Activated CD4-positive, alpha-beta T cell treated with anti-CD3 and anti-CD28 coated beads, Interleukin-10, Interleukin-2, amounts not matched to agents 100 ng/mL and 50 ng/mL, durations not matched to agents 16 hours and 8 hours (primary cell): ENCODE measurements at regions not wholly inside any gene's neighbourhood (a gene's known extent, or its start where the extent isn't known, plus 50 kb on each side); places are given as distances from the start of the nearest gene placed in this dataset.
"Not testable (repeated sequence)": the region's sequence is repeated elsewhere in the genome, so short reads cannot be mapped to it uniquely, and the experiment has no call there.

Experiments used
- DNase-seq: peaks from one replicate; pipeline ENCODE4 v3.0.0-alpha.2; 2020

- no peak for DNase-seq
These were observed 195.9 kb downstream of the XPNPEP1 start for GRCh38 chr10:109727436-109727835.

- no peak for DNase-seq
These were observed 196.8 kb downstream of the XPNPEP1 start for GRCh38 chr10:109726473-109726872.

GRCh38 chr10:109723305-109723704 lies 200.0 kb downstream of the XPNPEP1 start:
- no peak for DNase-seq

GRCh38 chr10:109721453-109722064 lies 201.8 kb downstream of the XPNPEP1 start:
- no peak for DNase-seq

GRCh38 chr10:109706026-109706560 lies 217.2 kb downstream of the XPNPEP1 start:
- no peak for DNase-seq

GRCh38 chr10:109701633-109702215 lies 221.6 kb downstream of the XPNPEP1 start:
- DNase-seq: no peak

- no peak for DNase-seq
These were observed 224.2 kb downstream of the XPNPEP1 start for GRCh38 chr10:109698882-109699664.

- DNase-seq: no peak
These were observed 225.2 kb downstream of the XPNPEP1 start for GRCh38 chr10:109698086-109698485.

- no peak for DNase-seq
These were observed 226.1 kb downstream of the XPNPEP1 start for GRCh38 chr10:109696981-109697775.

- no peak for DNase-seq
These were observed 226.8 kb downstream of the XPNPEP1 start for GRCh38 chr10:109696462-109696861.

GRCh38 chr10:109695988-109696387 lies 227.3 kb downstream of the XPNPEP1 start:
- no peak for DNase-seq

GRCh38 chr10:109689785-109690184 lies 233.5 kb downstream of the XPNPEP1 start:
- no peak for DNase-seq

GRCh38 chr10:109679478-109679877 lies 243.8 kb downstream of the XPNPEP1 start:
- no peak for DNase-seq

- DNase-seq: no peak
These were observed 244.5 kb downstream of the XPNPEP1 start for GRCh38 chr10:109678857-109679256.

- no peak for DNase-seq
These were observed 246.6 kb downstream of the XPNPEP1 start for GRCh38 chr10:109676703-109677102.

- no peak for DNase-seq
These were observed 254.6 kb downstream of the XPNPEP1 start for GRCh38 chr10:109668703-109669102.

- no peak for DNase-seq
These were observed 255.1 kb downstream of the XPNPEP1 start for GRCh38 chr10:109668154-109668665.

GRCh38 chr10:109665321-109665720 lies 258.0 kb downstream of the XPNPEP1 start:
- no peak for DNase-seq

GRCh38 chr10:109664554-109664953 lies 258.8 kb downstream of the XPNPEP1 start:
- no peak for DNase-seq

GRCh38 chr10:109663122-109663521 lies 260.2 kb downstream of the XPNPEP1 start:
- DNase-seq: no peak

- not testable (repeated sequence) for DNase-seq
These were observed 270.7 kb downstream of the XPNPEP1 start for GRCh38 chr10:109652612-109653011.

- DNase-seq: no peak
These were observed 273.1 kb downstream of the XPNPEP1 start for GRCh38 chr10:109650228-109650627.

GRCh38 chr10:109647627-109648026 lies 275.7 kb downstream of the XPNPEP1 start:
- DNase-seq: no peak
